ENCODE measurements at regions not wholly inside any gene's neighbourhood (a gene's known extent, or its start where the extent isn't known, plus 50 kb on each side); places are given as distances from the start of the nearest gene placed in this dataset.

GRCh38 chr12:113581342-113581741 lies 109.7 kb upstream of the LHX5 start:
- DNase-seq (ENCODE audit: low spot score): no peak
- intact Hi-C loops (cut with micrococcal nuclease; ENCODE audit: unreplicated experiment): no loop called here
- ChIA-PET CTCF (no interaction called here), POLR2A (ENCODE audit: low non-redundant PET) (no interaction called here)
- TF ChIP-seq EZH2 (IDR thresholded peaks at IDR 0.05; ENCODE audit: borderline replicate concordance, low read depth, low read length, poor library complexity, severe bottlenecking) (no peak), CTCF (conservative IDR thresholded peaks at IDR 0.05; ENCODE audit: low read depth, low read length) (no peak)
- BruUV-seq (replicated peaks): no TSS peak
- H3K4me1 ChIP-seq (ENCODE audit: insufficient read depth, low read length, poor library complexity, severe bottlenecking): no peaks in the 10 kb centered on the region
- H3K36me3 ChIP-seq (ENCODE audit: insufficient read depth, low read length, poor library complexity, severe bottlenecking): no peaks in the 10 kb centered on the region
- no peak overlapping the region for H3K27ac ChIP-seq (ENCODE audit: low read depth, low read length, poor library complexity, severe bottlenecking)
- H3K9me3 ChIP-seq (ENCODE audit: low read depth, low read length, poor library complexity, severe bottlenecking): no peaks in the 10 kb centered on the region
- H3K27me3 ChIP-seq (replicated peaks; ENCODE audit: insufficient read depth, low read depth, low read length, poor library complexity): peaks cover 83% of the 10 kb centered on the region
- H3K4me3 ChIP-seq (ENCODE audit: low read depth, low read length, poor library complexity, severe bottlenecking): no peak overlapping the region

GRCh38 chr12:113580437-113580836 lies 108.8 kb upstream of the LHX5 start:
- H3K9me3 ChIP-seq (ENCODE audit: low read depth, low read length, poor library complexity, severe bottlenecking): no peaks in the 10 kb centered on the region
- CTCF ChIA-PET: no interaction called here
- H3K4me1 ChIP-seq (ENCODE audit: insufficient read depth, low read length, poor library complexity, severe bottlenecking): no peaks in the 10 kb centered on the region
- BruUV-seq (replicated peaks): no TSS peak
- peaks cover 74% of the 10 kb centered on the region for H3K27me3 ChIP-seq (replicated peaks; ENCODE audit: insufficient read depth, low read depth, low read length, poor library complexity)
- no peak for DNase-seq (ENCODE audit: low spot score)
- intact Hi-C loops (cut with micrococcal nuclease; ENCODE audit: unreplicated experiment): no loop called here
- H3K27ac ChIP-seq (ENCODE audit: low read depth, low read length, poor library complexity, severe bottlenecking): no peak overlapping the region
- no peak overlapping the region for H3K4me3 ChIP-seq (ENCODE audit: low read depth, low read length, poor library complexity, severe bottlenecking)
- TF ChIP-seq EZH2 (IDR thresholded peaks at IDR 0.05; ENCODE audit: borderline replicate concordance, low read depth, low read length, poor library complexity, severe bottlenecking): no peak
- no peaks in the 10 kb centered on the region for H3K36me3 ChIP-seq (ENCODE audit: insufficient read depth, low read length, poor library complexity, severe bottlenecking)
- POLR2A ChIA-PET (ENCODE audit: low non-redundant PET): no interaction called here

- intact Hi-C loops (cut with micrococcal nuclease; ENCODE audit: unreplicated experiment): no loop called here
- Histone ChIP-seq H3K4me1 (ENCODE audit: insufficient read depth, low read length, poor library complexity, severe bottlenecking) (no peaks in the 10 kb centered on the region), H3K27me3 (replicated peaks; ENCODE audit: insufficient read depth, low read depth, low read length, poor library complexity) (peaks cover 69% of the 10 kb centered on the region), H3K4me3 (ENCODE audit: low read depth, low read length, poor library complexity, severe bottlenecking) (no peak overlapping the region), H3K36me3 (ENCODE audit: insufficient read depth, low read length, poor library complexity, severe bottlenecking) (no peaks in the 10 kb centered on the region), H3K27ac (ENCODE audit: low read depth, low read length, poor library complexity, severe bottlenecking) (no peak overlapping the region), H3K9me3 (ENCODE audit: low read depth, low read length, poor library complexity, severe bottlenecking) (no peaks in the 10 kb centered on the region)
- ChIA-PET POLR2A (ENCODE audit: low non-redundant PET) (no interaction called here), CTCF (no interaction called here)
- no peak for DNase-seq (ENCODE audit: low spot score)
- no TSS peak for BruUV-seq (replicated peaks)
- no peak for TF ChIP-seq CTCF (conservative IDR thresholded peaks at IDR 0.05; ENCODE audit: low read depth, low read length)
- TF ChIP-seq EZH2 (IDR thresholded peaks at IDR 0.05; ENCODE audit: borderline replicate concordance, low read depth, low read length, poor library complexity, severe bottlenecking): no peak
Measured at GRCh38 chr12:113577464-113578129, 105.9 kb upstream of the LHX5 start.

GRCh38 chr12:113575386-113575785 lies 103.7 kb upstream of the LHX5 start:
- ChIA-PET CTCF (no interaction called here), POLR2A (ENCODE audit: low non-redundant PET) (no interaction called here)
- intact Hi-C loops (cut with micrococcal nuclease; ENCODE audit: unreplicated experiment): no loop called here
- Histone ChIP-seq H3K4me1 (ENCODE audit: insufficient read depth, low read length, poor library complexity, severe bottlenecking) (no peaks in the 10 kb centered on the region), H3K4me3 (ENCODE audit: low read depth, low read length, poor library complexity, severe bottlenecking) (no peak overlapping the region), H3K36me3 (ENCODE audit: insufficient read depth, low read length, poor library complexity, severe bottlenecking) (no peaks in the 10 kb centered on the region), H3K27me3 (replicated peaks; ENCODE audit: insufficient read depth, low read depth, low read length, poor library complexity) (peaks cover 53% of the 10 kb centered on the region), H3K9me3 (ENCODE audit: low read depth, low read length, poor library complexity, severe bottlenecking) (no peaks in the 10 kb centered on the region), H3K27ac (ENCODE audit: low read depth, low read length, poor library complexity, severe bottlenecking) (no peak overlapping the region)
- TF ChIP-seq CTCF (conservative IDR thresholded peaks at IDR 0.05; ENCODE audit: low read depth, low read length) (no peak), EZH2 (IDR thresholded peaks at IDR 0.05; ENCODE audit: borderline replicate concordance, low read depth, low read length, poor library complexity, severe bottlenecking) (no peak)
- DNase-seq (ENCODE audit: low spot score): no peak
- BruUV-seq (replicated peaks): no TSS peak

All from A673 (cell line).